Spleen (tissue), 7 donors: ENCODE measurements at regions not wholly inside any gene's neighbourhood (a gene's known extent, or its start where the extent isn't known, plus 50 kb on each side); places are given as distances from the start of the nearest gene placed in this dataset.

Source experiments
- POLR2A ChIP-seq, 3 donors: fragments of 450-650 bp; IDR thresholded peaks; one replicate each; pipeline ENCODE4 v1.5.1; 2017; ENCODE audit warnings: antibody characterized with exemption in 3 of 3, mild to moderate bottlenecking in 1 of 3
- POLR2AphosphoS5 ChIP-seq, 3 donors: sonication (generic); formaldehyde crosslinking; IDR thresholded peaks; one replicate each; pipeline ENCODE4 v1.5.1; 2017; ENCODE audit warnings: antibody characterized with exemption in 3 of 3
- TF ChIP-seq, protein P1 (sequence below), 11 experiments: fragments of 200-600 bp in 7 of 11; fragments of 450-650 bp in 4 of 11; sonication (generic) in 4 of 11; IDR thresholded peaks in 8 of 11; conservative IDR thresholded peaks in 3 of 11; 1 replicate in 7 of 11; 2 replicates in 4 of 11; pipeline versions ENCODE4 v1.4.0 to v1.8.0; 2016 to 2021; ENCODE audit warnings: antibody characterized with exemption in 11 of 11, inconsistent platforms in 4 of 11, mild to moderate bottlenecking in 1 of 11
- donor health status: DM: no; HTN: no; CAD: no; lungs with moderate emphysema.
- donor health status: DM: no; HTN: no; CAD: no.
- donor health status: DM: no; HTN: no; CAD: no.

DNA sequence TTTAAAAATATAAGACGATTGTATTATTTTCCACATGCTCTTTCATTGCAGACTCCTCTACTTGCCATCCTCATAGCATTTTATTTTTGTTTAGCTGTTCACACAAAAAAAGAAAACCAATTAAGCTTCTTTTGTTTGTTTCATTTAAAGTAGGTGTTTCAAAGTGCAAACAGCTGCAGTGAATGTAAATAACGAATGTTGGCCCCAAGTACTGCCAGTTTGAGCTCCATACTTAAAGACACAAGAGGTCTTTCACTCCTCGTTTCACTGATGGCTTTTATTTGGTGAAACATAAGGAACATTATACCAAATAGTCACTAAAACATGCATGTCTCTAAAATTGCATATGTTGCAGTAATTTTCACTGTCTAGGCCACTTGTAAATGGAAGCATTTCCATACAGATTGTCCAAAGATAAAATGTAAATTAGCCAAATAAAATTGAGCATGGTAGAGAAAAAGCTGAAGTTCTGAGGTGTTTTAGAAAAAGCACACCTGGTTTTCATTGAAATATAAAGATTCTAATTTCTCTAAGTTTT lies 253.4 kb downstream of the TMX3 start:
- TF ChIP-seq POLR2AphosphoS5 (IDR thresholded peaks at IDR 0.05) (no peak), POLR2A (IDR thresholded peaks at IDR 0.05) (no peak)
- TF ChIP-seq, protein P1, sequence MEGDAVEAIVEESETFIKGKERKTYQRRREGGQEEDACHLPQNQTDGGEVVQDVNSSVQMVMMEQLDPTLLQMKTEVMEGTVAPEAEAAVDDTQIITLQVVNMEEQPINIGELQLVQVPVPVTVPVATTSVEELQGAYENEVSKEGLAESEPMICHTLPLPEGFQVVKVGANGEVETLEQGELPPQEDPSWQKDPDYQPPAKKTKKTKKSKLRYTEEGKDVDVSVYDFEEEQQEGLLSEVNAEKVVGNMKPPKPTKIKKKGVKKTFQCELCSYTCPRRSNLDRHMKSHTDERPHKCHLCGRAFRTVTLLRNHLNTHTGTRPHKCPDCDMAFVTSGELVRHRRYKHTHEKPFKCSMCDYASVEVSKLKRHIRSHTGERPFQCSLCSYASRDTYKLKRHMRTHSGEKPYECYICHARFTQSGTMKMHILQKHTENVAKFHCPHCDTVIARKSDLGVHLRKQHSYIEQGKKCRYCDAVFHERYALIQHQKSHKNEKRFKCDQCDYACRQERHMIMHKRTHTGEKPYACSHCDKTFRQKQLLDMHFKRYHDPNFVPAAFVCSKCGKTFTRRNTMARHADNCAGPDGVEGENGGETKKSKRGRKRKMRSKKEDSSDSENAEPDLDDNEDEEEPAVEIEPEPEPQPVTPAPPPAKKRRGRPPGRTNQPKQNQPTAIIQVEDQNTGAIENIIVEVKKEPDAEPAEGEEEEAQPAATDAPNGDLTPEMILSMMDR (IDR thresholded peaks at IDR 0.05 in 8 of 11, conservative IDR thresholded peaks at IDR 0.05 in 3 of 11): no peak
